ENCODE measurements at regions not wholly inside any gene's neighbourhood (a gene's known extent, or its start where the extent isn't known, plus 50 kb on each side); places are given as distances from the start of the nearest gene placed in this dataset.

- H3K36me3 ChIP-seq = no peaks in the 10 kb centered on the region
- intact Hi-C loops (cut with DNase I) = no loop called here
- no peaks in the 10 kb centered on the region for H3K4me1 ChIP-seq
- no peak overlapping the region for H3K27ac ChIP-seq
- no peak for TF ChIP-seq CTCF (IDR thresholded peaks at IDR 0.05)
- peaks cover 0 to 5% of the 10 kb centered on the region in 2 donors for H3K9me3 ChIP-seq
- H3K4me3 ChIP-seq = no peak overlapping the region
- H3K27me3 ChIP-seq = no peaks in the 10 kb centered on the region
- no peak for DNase-seq (ENCODE audit: low spot score in 2 of 2)
Measured at GRCh38 chr17:12438212-12438611, 227.5 kb upstream of the MYOCD start.

GRCh38 chr17:12438813-12439586 lies 226.7 kb upstream of the MYOCD start:
- no peak for DNase-seq (ENCODE audit: low spot score in 2 of 2)
- no peaks in the 10 kb centered on the region for H3K4me1 ChIP-seq
- peaks cover 0 to 5% of the 10 kb centered on the region in 2 donors for H3K9me3 ChIP-seq
- H3K4me3 ChIP-seq = no peak overlapping the region
- intact Hi-C loops (cut with DNase I) = no loop called here
- no peak overlapping the region for H3K27ac ChIP-seq
- no peaks in the 10 kb centered on the region for H3K27me3 ChIP-seq
- no peak for TF ChIP-seq CTCF (IDR thresholded peaks at IDR 0.05)
- no peaks in the 10 kb centered on the region for H3K36me3 ChIP-seq

- no peak overlapping the region for H3K27ac ChIP-seq
- intact Hi-C loops (cut with DNase I) = no loop called here
- no peaks in the 10 kb centered on the region for H3K27me3 ChIP-seq
- no peak overlapping the region for H3K4me3 ChIP-seq
- H3K9me3 ChIP-seq = peaks cover 0 to 5% of the 10 kb centered on the region in 2 donors
- DNase-seq (ENCODE audit: low spot score in 2 of 2) = no peak
- no peaks in the 10 kb centered on the region for H3K36me3 ChIP-seq
- H3K4me1 ChIP-seq = no peaks in the 10 kb centered on the region
- TF ChIP-seq CTCF (IDR thresholded peaks at IDR 0.05) = no peak
Measured at GRCh38 chr17:12445331-12445730, 220.4 kb upstream of the MYOCD start.

- H3K4me3 ChIP-seq = no peak overlapping the region
- H3K27ac ChIP-seq = no peak overlapping the region
- no peak for DNase-seq (ENCODE audit: low spot score in 2 of 2)
- intact Hi-C loops (cut with DNase I) = no loop called here
- no peaks in the 10 kb centered on the region for H3K9me3 ChIP-seq
- H3K4me1 ChIP-seq = peaks cover 0 to under 1% of the 10 kb centered on the region in 2 donors
- TF ChIP-seq CTCF (IDR thresholded peaks at IDR 0.05) = no peak
- no peaks in the 10 kb centered on the region for H3K27me3 ChIP-seq
- H3K36me3 ChIP-seq = no peaks in the 10 kb centered on the region
Measured at GRCh38 chr17:12457493-12457892, 208.2 kb upstream of the MYOCD start.

- Histone ChIP-seq H3K4me3 (no peak overlapping the region), H3K9me3 (no peaks in the 10 kb centered on the region), H3K36me3 (no peaks in the 10 kb centered on the region), H3K27me3 (no peaks in the 10 kb centered on the region), H3K27ac (no peak overlapping the region), H3K4me1 (peaks cover 0 to 8% of the 10 kb centered on the region in 2 donors)
- no peak for TF ChIP-seq CTCF (IDR thresholded peaks at IDR 0.05)
- intact Hi-C loops (cut with DNase I) = loop anchor here (5.0 kb wide), 2 partner anchors 42 to 53 kb away; no protein-coding TSS in a partner anchor
- no peak for DNase-seq (ENCODE audit: low spot score in 2 of 2)
Measured at GRCh38 chr17:12459736-12460135, 206.0 kb upstream of the MYOCD start.
